ENCODE measurements at regions not wholly inside any gene's neighbourhood (a gene's known extent, or its start where the extent isn't known, plus 50 kb on each side); places are given as distances from the start of the nearest gene placed in this dataset.

GRCh38 chr4:152115118-152115517 is 354.3 kb upstream of the GATB start:
- H3K4me3 ChIP-seq (ENCODE audit: low read depth, low read length), result no peak overlapping the region
- ChIA-PET POLR2A (no interaction called here), CTCF (no interaction called here)
- no peak overlapping the region for H3K4me3 Mint-ChIP-seq (ENCODE audit: unreplicated experiment)
- H3K9me3 ChIP-seq, result no peaks in the 10 kb centered on the region
- H3K27me3 ChIP-seq (replicated peaks; ENCODE audit: control insufficient read depth, insufficient read depth, low read length), result no peaks in the 10 kb centered on the region
- no peaks in the 10 kb centered on the region for H3K4me1 Mint-ChIP-seq (ENCODE audit: low read depth, unreplicated experiment)
- BruUV-seq (replicated peaks), result no TSS peak
- H3K4me1 ChIP-seq, result no peaks in the 10 kb centered on the region
- H3K27ac Mint-ChIP-seq (ENCODE audit: unreplicated experiment), result no peak overlapping the region
- H3K36me3 ChIP-seq (ENCODE audit: control insufficient read depth, insufficient read depth, low read length), result no peaks in the 10 kb centered on the region
- intact Hi-C loops (cut with micrococcal nuclease; ENCODE audit: unreplicated experiment), result no loop called here
- no peaks in the 10 kb centered on the region for H3K36me3 Mint-ChIP-seq (ENCODE audit: insufficient read depth, unreplicated experiment)
- no peak for TF ChIP-seq CTCF (IDR thresholded peaks at IDR 0.05; ENCODE audit: insufficient read depth in 1 of 2, low read depth in 1 of 2, low read length in 1 of 2, severe bottlenecking in 1 of 2, unreplicated experiment in 1 of 2)
- no peak for DNase-seq
- H3K9me3 Mint-ChIP-seq (ENCODE audit: unreplicated experiment), result no peaks in the 10 kb centered on the region
- H3K27me3 Mint-ChIP-seq (ENCODE audit: insufficient read depth, unreplicated experiment), result no peaks in the 10 kb centered on the region

- no peaks in the 10 kb centered on the region for H3K27me3 Mint-ChIP-seq (ENCODE audit: insufficient read depth, unreplicated experiment)
- Histone ChIP-seq H3K9me3 (no peaks in the 10 kb centered on the region), H3K4me1 (no peaks in the 10 kb centered on the region), H3K36me3 (ENCODE audit: control insufficient read depth, insufficient read depth, low read length) (no peaks in the 10 kb centered on the region), H3K27me3 (replicated peaks; ENCODE audit: control insufficient read depth, insufficient read depth, low read length) (no peaks in the 10 kb centered on the region), H3K4me3 (ENCODE audit: low read depth, low read length) (no peak overlapping the region)
- BruUV-seq (replicated peaks), result no TSS peak
- TF ChIP-seq CTCF (IDR thresholded peaks at IDR 0.05; ENCODE audit: insufficient read depth in 1 of 2, low read depth in 1 of 2, low read length in 1 of 2, severe bottlenecking in 1 of 2, unreplicated experiment in 1 of 2), result no peak
- ChIA-PET CTCF (no interaction called here), POLR2A (no interaction called here)
- DNase-seq, result no peak
- H3K36me3 Mint-ChIP-seq (ENCODE audit: insufficient read depth, unreplicated experiment), result no peaks in the 10 kb centered on the region
- no peak overlapping the region for H3K27ac Mint-ChIP-seq (ENCODE audit: unreplicated experiment)
- intact Hi-C loops (cut with micrococcal nuclease; ENCODE audit: unreplicated experiment), result no loop called here
- H3K9me3 Mint-ChIP-seq (ENCODE audit: unreplicated experiment), result no peaks in the 10 kb centered on the region
- H3K4me3 Mint-ChIP-seq (ENCODE audit: unreplicated experiment), result no peak overlapping the region
- no peaks in the 10 kb centered on the region for H3K4me1 Mint-ChIP-seq (ENCODE audit: low read depth, unreplicated experiment)
Measured at GRCh38 chr4:152114562-152114961, 353.8 kb upstream of the GATB start.

- CTCF ChIA-PET, result no interaction called here
Measured at GRCh38 chr4:152112887-152113286, 352.1 kb upstream of the GATB start.

More at GRCh38 chr4:152112887-152113286, 352.1 kb upstream of the GATB start:
- Histone ChIP-seq H3K4me3 (ENCODE audit: low read depth, low read length) (no peak overlapping the region), H3K4me1 (no peaks in the 10 kb centered on the region), H3K9me3 (no peaks in the 10 kb centered on the region), H3K36me3 (ENCODE audit: control insufficient read depth, insufficient read depth, low read length) (no peaks in the 10 kb centered on the region), H3K27me3 (replicated peaks; ENCODE audit: control insufficient read depth, insufficient read depth, low read length) (no peaks in the 10 kb centered on the region)
- no peak for DNase-seq
- Mint-ChIP-seq H3K36me3 (ENCODE audit: insufficient read depth, unreplicated experiment) (no peaks in the 10 kb centered on the region), H3K9me3 (ENCODE audit: unreplicated experiment) (no peaks in the 10 kb centered on the region), H3K4me1 (ENCODE audit: low read depth, unreplicated experiment) (no peaks in the 10 kb centered on the region), H3K4me3 (ENCODE audit: unreplicated experiment) (no peak overlapping the region), H3K27me3 (ENCODE audit: insufficient read depth, unreplicated experiment) (no peaks in the 10 kb centered on the region), H3K27ac (ENCODE audit: unreplicated experiment) (no peak overlapping the region)
- BruUV-seq (replicated peaks), result no TSS peak
- TF ChIP-seq CTCF (IDR thresholded peaks at IDR 0.05; ENCODE audit: insufficient read depth in 1 of 2, low read depth in 1 of 2, low read length in 1 of 2, severe bottlenecking in 1 of 2, unreplicated experiment in 1 of 2), result no peak
- intact Hi-C loops (cut with micrococcal nuclease; ENCODE audit: unreplicated experiment), result no loop called here
- POLR2A ChIA-PET, result no interaction called here

All from Caco-2 (cell line).